ENCODE measurements at regions not wholly inside any gene's neighbourhood (a gene's known extent, or its start where the extent isn't known, plus 50 kb on each side); places are given as distances from the start of the nearest gene placed in this dataset.

GRCh38 chr5:3011764-3012017, 260.2 kb upstream of the IRX2 start:
- Histone ChIP-seq H2BK5ac (ENCODE audit: low read depth, low read length) (no peak overlapping the region), H2BK20ac (ENCODE audit: low read length) (no peak overlapping the region), H2BK15ac (ENCODE audit: low read length) (no peak overlapping the region), H2AK5ac (ENCODE audit: low read depth, low read length) (no peak overlapping the region), H3K27ac (ENCODE audit: low read depth, low read length) (no peak overlapping the region), H4K5ac (ENCODE audit: insufficient read length, low read depth, low read length) (no peak overlapping the region), H3K79me1 (ENCODE audit: low read depth, low read length) (no peaks in the 10 kb centered on the region), H4K8ac (ENCODE audit: extremely low read depth, insufficient read depth, low read length) (no peak overlapping the region), H3K18ac (ENCODE audit: extremely low read depth, low read length) (no peak overlapping the region), H3K79me2 (ENCODE audit: control insufficient read depth in 1 of 2, insufficient read depth in 2 of 2, low read length in 2 of 2) (no peaks in the 10 kb centered on the region), H4K91ac (replicated peaks; ENCODE audit: insufficient read length, low read length) (no peak overlapping the region), H3K4me2 (ENCODE audit: insufficient read depth in 1 of 2, low read depth in 2 of 2, low read length in 2 of 2) (no peak overlapping the region), H3K56ac (replicated peaks; ENCODE audit: insufficient read length, low read depth, low read length) (no peak overlapping the region), H3K27me3 (replicated peaks in 1 of 4; ENCODE audit: control insufficient read depth in 3 of 4, extremely low read depth in 1 of 4, insufficient read depth in 3 of 4, low read length in 3 of 4) (no peaks in the 10 kb centered on the region), H3K36me3 (ENCODE audit: control insufficient read depth in 2 of 4, insufficient read depth in 4 of 4, low read length in 3 of 4) (no peaks in the 10 kb centered on the region), H3K4ac (replicated peaks; ENCODE audit: insufficient read length, low read depth, low read length) (no peak overlapping the region), H4K20me1 (replicated peaks in 1 of 2; ENCODE audit: control insufficient read depth in 1 of 2, insufficient read depth in 2 of 2, low read length in 2 of 2) (no peaks in the 10 kb centered on the region), H3K23ac (ENCODE audit: insufficient read length) (no peak overlapping the region), H3K9me3 (ENCODE audit: insufficient read depth in 2 of 2, low read depth in 1 of 2, low read length in 1 of 2) (no peaks in the 10 kb centered on the region), H3K14ac (ENCODE audit: insufficient read length) (no peak overlapping the region), H2BK12ac (ENCODE audit: low read depth, low read length) (no peak overlapping the region), H2BK120ac (replicated peaks; ENCODE audit: low read depth, low read length) (no peak overlapping the region), H3K23me2 (ENCODE audit: low read depth, low read length) (no peaks in the 10 kb centered on the region; the same call in 1 of the 2 replicates), H3K9ac (replicated peaks in 1 of 4; ENCODE audit: extremely low read depth in 1 of 4, low read depth in 3 of 4, low read length in 3 of 4) (no peak overlapping the region), H3K4me3 (ENCODE audit: extremely low read depth in 1 of 4, insufficient read depth in 2 of 4, low read depth in 3 of 4, low read length in 4 of 4) (no peak overlapping the region), H2AFZ (ENCODE audit: low read length) (no peak overlapping the region), H3K4me1 (replicated peaks in 1 of 4; ENCODE audit: control insufficient read depth in 3 of 4, insufficient read depth in 4 of 4, low read length in 3 of 4) (no peaks in the 10 kb centered on the region)
- ChIA-PET CTCF (ENCODE audit: partially characterized antibody) (interaction anchor here (1.6 kb wide), 1 partner anchor 16 kb away, joined by 4 read pairs; no protein-coding TSS in a partner anchor), POLR2A (ENCODE audit: partially characterized antibody) (no interaction called here)
- DNase-seq (ENCODE audit: low read depth in 1 of 2, low spot score in 2 of 2): no peak
- no peak for TF ChIP-seq USF2 (IDR thresholded peaks at IDR 0.05; ENCODE audit: low read length)
- TF ChIP-seq EZH2 (IDR thresholded peaks at IDR 0.05; ENCODE audit: low read depth, low read length, severe bottlenecking): no peak
- TF ChIP-seq GTF2F1 (IDR thresholded peaks at IDR 0.05; ENCODE audit: borderline replicate concordance, low read depth, low read length): no peak
- no peak for TF ChIP-seq ZNF274 (IDR thresholded peaks at IDR 0.05; ENCODE audit: borderline replicate concordance, extremely low read depth, low read length)
- TF ChIP-seq RBBP5 (IDR thresholded peaks at IDR 0.05; ENCODE audit: borderline replicate concordance, low read depth, low read length): no peak
- TF ChIP-seq TAF1 (IDR thresholded peaks at IDR 0.05; ENCODE audit: low read depth, low read length): no peak
- TF ChIP-seq KDM1A (IDR thresholded peaks at IDR 0.05; ENCODE audit: borderline replicate concordance, low read length): no peak
- TF ChIP-seq PHF8 (conservative IDR thresholded peaks at IDR 0.05; ENCODE audit: low read depth, low read length): no peak
- TF ChIP-seq MAFK (IDR thresholded peaks at IDR 0.05; ENCODE audit: low read depth, low read length): no peak
- WGBS, 2 experiments (ENCODE audit: extremely low coverage in 1 of 2, insufficient coverage in 1 of 2, insufficient read length in 1 of 2, insufficient replicate concordance in 2 of 2, low coverage in 1 of 2, low lambda C conversion rate in 2 of 2, missing lambda C conversion rate in 1 of 2): 78% methylated on average over 3 of the region's 3 CpGs; no CpG with 5 or more reads in 1 of the 2 experiments
- FAIRE-seq: no peak
